ENCODE measurements at regions not wholly inside any gene's neighbourhood (a gene's known extent, or its start where the extent isn't known, plus 50 kb on each side); places are given as distances from the start of the nearest gene placed in this dataset.

DNA sequence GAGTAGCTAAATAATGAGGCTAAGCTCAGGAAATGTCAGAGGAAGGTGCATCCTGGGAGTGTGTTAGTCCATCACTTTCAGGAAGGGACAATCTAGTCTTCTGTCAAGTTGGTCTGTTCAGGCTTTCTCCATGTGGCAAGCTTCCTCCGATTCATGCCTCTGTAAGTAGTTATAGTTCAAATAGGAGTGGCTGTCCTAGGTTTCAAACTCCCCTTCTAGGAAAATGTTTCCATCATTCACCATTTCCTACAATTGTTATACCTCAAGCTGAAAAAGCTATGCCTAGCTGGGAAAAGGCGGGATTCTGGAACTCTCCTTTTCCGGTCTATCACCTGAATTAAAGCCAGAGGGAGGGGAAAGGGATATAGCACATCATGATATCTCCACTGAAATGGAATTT is 287.7 kb upstream of the ZSWIM2 start:
- no peak for DNase-seq (ENCODE audit: low spot score)

DNA sequence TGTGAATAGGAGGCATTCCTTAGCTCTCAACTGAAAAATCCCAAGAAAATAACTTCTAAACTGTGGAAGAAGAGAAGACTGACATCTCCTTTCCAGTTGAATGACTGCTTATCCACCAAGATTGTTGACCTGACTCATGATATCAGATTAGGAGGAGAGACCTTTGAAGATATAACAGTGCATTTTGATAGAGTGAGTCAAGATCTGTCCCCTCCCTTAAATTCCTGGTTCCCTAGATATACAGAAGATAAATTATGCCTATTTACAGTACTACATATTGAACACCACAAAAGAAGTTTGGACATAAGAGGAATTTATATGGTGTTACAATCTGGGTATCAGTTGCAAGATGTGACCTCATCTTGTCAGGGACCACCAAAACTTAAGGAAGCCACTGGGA is 285.3 kb upstream of the ZSWIM2 start:
- DNase-seq (ENCODE audit: low spot score) = no peak

DNA sequence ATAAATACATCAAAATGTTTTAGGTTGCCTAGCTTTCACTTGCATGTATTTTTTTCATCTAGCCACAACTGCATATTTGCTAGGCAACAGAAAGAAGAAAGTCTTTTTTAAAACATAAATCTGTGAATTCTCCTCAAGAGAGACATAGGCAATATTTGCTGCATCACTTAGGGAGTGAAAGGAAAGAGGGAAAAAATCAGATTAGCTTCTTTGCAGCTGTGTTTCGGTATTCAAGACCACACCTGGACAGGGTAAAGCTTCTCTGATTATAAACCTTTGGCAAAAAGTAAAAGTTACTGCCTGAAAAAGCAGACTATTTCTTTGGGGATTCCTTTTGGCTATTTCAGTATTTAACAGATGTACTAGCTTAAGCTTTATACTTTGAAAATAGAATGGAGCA is 280.9 kb upstream of the ZSWIM2 start:
- no peak for DNase-seq (ENCODE audit: low spot score)

DNA sequence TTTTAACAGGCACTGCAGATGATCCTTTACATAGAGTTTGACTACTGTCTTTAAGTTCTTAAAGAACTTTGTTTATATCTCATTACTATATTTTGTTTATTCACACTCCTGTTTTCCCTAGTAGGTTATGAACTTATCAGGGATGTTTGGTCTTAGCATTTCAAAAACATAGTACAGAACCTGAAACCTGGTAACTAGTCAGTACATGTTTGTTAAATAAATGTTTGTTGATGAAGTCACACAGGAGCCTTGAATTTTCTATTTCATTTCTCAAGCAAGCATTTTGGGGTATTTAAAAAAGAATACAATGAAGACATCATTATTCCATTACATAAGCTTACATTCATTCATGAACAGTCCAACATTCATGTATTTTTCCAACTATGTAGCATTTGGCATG is 280.3 kb upstream of the ZSWIM2 start:
- DNase-seq (ENCODE audit: low spot score) = no peak

DNA sequence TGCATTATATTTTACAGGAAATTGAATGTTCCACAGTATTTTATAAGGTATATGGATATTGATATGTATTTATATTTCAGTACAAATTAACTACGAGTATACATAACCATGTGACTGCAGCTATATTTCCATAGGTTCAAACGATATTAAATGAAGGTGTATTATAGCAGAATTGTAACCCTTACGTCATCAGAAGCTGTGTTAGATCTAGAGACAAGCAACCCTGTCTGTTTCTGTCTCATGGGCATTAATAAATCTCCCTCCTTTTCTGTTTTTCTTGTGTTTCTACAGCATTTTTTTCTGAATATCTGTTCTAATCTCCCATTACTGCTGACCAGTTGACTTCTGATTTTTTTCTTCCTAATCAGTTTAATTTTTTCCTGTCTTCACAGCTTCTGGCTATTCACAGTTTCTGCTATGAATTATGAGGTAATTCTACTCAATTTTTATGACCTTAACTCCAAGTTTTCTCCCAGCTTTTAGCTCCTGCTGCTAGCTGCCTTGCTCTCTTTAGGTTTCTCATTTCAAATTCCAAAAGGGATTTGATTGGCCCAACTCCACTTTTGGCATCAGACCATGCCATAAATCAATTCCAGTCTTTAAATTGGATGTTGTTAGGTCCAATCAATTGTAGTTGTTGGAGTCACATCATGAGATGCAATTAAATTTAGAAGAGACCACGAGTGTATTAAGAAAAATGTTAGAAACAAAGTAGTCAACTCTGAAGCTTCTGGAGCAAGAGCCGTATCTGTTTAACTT is 277.5 kb upstream of the ZSWIM2 start:
- DNase-seq (ENCODE audit: low spot score) = no peak

DNA sequence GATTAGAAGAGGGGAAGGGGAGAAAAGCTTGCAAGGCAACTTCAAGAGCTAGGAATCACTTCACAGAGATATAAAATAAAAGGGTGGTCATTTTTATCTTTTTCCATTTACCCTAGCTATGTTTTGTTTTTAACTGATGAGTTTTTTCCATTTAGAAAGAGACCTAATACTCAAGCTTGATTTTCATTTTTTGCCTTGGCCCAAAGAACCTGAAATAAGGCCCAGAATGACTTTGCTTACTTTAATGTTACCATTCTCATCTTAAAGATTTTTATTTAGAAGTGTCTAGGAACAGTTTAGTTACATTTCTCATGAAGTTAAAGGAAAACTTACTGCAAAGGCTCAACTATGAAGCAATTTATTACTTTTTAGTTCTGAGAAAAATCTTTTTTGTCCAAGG is 276.3 kb upstream of the ZSWIM2 start:
- DNase-seq (ENCODE audit: low spot score) = no peak

DNA sequence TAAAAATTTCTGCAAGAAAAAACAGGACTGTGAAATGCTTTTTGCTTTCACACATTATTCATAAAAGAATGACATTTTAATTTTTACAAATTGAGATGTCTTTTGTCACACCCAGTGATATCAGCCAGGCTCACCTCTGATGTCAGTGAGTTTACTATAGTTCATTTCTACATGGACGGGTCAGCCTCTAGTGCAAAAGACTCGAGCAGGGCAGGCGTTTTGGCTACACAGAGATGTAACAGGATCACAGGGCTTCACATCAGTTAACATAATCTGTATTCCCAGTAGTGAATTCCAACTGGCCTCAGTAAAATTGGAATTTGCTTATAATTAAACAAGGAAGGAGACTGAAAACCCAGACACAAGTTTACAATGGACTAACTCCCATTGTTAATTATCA is 275.6 kb upstream of the ZSWIM2 start:
- DNase-seq (ENCODE audit: low spot score) = no peak

DNA sequence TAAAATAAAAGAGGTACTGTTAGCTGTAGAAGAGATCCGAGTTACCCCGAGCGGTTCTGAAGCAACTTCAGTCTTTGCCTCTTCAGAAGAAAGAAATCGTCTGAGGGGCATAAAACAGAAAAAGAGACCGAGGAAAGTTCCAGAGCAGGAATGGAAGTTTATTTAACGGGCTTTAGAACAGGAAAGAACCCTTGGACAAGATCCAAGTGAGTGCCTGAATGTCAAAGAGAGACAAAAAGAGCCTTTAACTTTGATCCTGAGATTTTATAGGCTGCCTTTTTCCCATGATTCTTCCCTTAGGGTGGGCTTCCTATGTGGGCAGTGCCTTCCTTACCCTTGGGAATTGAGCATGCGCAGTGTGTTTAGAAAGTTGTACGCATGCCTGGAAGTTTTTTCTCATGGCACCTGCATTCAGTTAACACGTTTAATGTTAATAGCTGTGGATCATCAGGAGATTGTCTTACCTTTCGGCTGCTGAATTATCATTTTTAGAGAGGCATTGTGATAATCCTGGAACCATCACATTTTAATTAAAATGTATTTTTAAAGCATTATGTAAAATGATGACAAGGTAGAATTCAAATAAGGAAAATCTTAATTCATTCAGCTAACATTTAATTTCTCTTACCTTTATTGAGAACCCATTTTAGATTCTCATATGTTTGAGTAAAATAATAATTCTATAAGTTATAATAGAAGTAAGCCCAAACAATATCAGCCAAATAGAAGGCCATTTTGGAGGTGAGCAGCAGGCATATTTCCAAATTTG is 269.5 kb upstream of the ZSWIM2 start:
- no peak for DNase-seq (ENCODE audit: low spot score)

DNA sequence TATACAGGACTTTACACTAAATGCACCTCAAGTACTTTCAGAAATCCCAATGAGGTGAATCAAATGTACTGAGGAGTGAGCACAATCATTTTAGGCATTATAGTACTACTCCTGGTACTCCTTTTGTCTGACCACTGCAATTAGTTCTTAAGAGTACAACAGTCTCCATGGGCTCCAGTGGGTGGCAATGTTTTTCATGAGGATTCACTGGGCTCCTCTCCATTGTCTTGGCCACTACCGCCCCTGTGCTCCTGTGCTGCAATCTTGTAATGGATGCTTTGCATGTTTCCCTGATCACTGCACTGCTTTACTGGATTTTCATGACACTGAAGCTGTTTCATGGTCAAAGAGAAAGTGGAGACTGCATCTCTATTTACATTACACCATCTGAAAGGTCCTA is 268.5 kb upstream of the ZSWIM2 start:
- DNase-seq (ENCODE audit: low spot score) = peak; percentile 7

DNA sequence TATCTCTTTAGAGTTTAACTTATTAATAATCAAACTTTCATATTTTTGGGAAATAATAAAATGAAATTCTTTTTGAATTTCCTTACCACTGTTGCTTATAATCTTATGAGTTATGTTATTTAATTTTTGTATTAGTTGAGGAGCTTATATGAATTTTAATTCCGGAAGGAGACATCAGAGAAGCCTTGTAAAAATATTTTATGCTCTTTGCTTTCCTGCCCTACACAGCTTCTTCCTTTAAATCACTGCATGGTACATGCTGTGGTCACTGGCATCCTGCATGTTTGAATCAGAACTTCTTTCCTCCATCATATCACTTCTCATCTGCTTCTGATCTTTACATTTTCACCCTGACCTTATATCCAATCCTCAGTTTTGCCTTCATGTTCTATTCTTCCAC is 266.7 kb upstream of the ZSWIM2 start:
- DNase-seq (ENCODE audit: low spot score) = no peak

DNA sequence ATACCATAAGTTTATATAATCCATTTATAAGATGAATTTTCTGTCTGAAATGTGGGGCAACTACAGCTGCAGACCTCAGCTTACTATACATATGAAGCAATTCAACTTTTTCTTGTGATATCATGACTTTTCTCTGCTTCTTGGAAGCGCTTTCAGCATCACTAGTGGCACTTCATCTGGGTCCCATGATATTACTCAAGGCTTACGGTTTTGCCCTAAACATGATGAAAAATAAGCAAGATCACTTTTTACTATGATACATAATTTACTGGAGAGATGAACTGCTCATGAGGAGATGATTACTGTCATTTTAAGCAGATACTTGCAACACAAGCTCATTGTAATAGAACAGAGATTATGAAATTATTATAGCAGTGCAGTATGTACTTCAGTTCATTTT is 258.0 kb upstream of the ZSWIM2 start:
- no peak for DNase-seq (ENCODE audit: low spot score)

DNA sequence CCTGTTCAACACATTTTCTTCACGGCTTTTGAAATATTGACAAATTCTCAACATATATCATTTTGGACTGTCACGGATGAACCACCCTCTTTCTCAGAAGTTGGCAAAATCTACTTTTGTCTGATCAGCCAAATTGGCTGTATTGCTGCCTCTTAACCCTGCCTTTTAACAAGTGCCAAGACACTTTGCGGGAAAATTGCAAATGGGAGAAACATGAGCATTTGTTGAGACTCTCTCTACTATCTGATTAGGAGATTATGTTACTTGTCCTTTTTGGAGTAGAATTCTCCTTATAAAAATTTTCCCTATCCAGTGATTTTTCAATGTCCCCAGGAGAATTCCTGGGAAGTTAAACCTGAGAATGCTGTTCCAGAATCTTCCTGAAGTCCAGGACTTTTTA is 256.2 kb upstream of the ZSWIM2 start:
- DNase-seq (ENCODE audit: low spot score) = no peak

DNA sequence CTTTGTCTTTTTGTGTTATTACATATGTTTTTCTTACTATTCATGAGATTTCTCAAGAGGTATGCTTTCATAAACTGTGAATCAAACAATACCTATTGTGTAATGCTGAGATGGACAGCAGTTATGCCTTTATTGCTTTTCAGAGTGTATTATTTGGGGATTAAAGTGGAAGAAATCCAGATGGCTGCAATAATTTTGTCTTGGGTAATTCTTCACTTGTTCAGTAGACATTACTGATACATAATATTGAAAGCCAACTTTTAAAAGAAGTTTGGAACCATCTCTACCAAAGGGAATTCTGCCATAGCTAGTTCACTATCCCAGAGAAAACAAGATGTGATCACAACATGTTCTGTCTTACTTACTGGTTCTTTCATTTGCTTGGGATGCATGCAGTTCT is 253.4 kb upstream of the ZSWIM2 start:
- DNase-seq (ENCODE audit: low spot score) = no peak

DNA sequence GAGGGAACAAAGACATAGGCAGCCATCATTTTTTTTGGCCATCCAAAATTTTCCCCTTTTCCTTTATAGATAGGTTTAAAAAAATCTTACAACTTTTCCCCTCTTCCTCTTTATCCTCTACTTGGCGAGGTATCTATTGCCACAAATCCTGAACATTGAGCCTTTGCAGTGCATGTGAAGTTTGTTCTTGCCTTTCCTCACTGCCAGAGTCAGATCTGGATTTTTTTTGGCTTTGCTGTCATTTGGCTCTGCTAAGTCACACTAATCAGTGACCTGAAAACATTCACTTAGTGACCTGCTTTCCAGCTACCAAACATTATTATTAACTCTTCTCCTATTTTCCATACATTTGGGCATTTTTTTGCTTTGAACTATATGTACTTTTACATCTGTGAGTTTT is 249.2 kb upstream of the ZSWIM2 start:
- no peak for DNase-seq (ENCODE audit: low spot score)

DNA sequence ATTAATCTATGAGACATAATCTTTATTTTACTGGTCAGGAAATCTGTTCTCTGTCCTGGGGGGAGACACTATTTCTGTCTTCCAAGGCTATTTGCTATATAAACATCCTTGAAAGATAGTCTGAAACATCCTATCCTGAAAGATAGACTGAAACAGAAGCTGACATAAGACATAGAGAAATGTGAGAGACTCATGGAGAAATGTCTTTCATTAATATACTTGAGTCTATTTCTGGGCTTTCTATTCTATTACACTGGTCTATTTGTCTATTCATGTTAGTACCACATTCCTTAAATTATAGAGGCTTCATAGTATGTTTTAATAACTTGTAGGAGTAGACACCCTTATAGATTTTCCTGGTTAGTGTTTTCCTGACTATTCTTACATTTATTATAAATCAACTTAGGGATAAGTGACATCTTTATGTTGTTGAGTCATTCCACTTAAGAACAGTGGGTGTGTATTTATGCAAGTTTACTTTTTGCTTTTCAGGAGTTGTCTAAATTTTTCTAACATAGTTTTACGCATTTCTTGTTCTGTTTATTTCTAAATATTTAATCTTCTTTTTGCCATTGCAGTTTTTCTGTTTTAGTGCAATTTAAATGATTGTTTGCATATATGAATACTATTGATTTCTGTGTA is 244.9 kb upstream of the ZSWIM2 start:
- no peak for DNase-seq (ENCODE audit: low spot score)

DNA sequence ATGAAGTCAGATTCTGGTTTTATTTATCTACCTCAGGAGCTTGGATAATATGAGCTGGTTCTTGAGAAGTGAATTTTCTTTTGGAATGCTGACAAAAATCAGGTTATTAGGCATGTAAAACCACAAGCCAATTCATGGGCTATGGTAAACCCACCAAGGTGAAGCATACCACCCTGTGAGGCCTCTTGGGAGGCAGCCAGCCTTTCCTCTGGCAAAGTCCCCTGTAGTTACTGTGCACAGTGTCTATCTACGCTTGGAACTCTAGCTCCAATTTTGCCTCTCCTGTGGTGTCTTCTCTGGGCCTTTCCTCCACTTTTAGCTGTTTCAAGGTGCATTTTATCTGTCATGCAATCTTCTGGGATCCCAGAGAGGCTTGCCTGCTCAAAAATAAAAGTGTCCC is 242.7 kb upstream of the ZSWIM2 start:
- DNase-seq (ENCODE audit: low spot score) = no peak

DNA sequence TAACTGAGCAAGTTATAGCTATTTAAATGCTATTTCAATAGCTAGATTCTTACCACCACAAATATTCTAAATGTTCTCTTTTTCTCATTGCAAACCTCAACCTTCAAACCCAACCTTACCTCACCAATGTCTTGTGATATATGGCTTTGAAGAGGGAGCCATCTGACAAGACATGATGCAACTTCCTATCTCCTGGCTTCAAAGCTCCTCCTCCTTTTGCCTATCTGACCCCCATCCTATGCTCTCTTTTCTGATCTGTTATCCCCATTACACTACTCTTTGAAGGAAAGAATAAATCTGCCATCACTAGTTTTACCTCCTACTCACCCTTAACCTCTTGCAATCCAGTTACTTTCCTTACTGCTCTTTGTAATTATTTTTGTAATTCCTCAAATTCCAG is 235.6 kb upstream of the ZSWIM2 start:
- DNase-seq (ENCODE audit: low spot score) = no peak

DNA sequence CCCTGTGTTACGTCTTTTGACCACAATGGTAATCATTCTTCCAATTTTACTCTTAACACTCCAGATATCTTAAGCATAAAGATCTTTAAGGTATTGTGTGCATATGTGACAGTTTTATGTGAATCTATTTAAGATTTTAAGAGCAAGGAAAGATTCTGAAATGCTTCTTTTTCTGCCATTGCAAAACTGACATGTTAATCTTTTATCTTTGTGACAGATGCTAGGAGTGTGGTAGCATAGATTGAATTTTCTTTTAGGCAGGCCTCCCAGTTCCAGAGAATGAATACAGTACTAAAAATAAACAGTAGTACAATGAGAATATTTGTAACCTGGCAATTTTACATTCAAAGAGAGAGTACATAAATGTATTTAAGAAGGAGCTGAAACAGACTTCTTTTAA is 232.5 kb upstream of the ZSWIM2 start:
- no peak for DNase-seq (ENCODE audit: low spot score)

DNA sequence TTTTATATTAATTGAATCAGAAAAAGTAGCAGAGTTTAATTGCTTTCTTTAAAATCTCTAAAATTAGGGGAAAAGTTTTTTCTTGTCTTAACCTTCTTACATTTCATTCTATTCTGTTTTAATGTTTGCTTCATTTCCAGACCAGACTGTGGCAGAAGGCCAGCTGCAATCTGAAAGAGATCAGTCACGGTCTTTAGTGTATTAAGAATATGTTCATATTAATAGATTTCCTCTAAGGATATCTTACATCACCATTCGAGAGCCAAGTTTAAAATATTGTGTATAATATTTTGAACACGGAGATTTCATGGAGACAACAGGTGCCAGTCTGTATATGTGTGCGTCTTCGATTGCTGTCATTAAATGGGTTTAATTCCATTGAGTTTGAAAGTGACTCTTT is 230.9 kb upstream of the ZSWIM2 start:
- DNase-seq (ENCODE audit: low spot score) = no peak

DNA sequence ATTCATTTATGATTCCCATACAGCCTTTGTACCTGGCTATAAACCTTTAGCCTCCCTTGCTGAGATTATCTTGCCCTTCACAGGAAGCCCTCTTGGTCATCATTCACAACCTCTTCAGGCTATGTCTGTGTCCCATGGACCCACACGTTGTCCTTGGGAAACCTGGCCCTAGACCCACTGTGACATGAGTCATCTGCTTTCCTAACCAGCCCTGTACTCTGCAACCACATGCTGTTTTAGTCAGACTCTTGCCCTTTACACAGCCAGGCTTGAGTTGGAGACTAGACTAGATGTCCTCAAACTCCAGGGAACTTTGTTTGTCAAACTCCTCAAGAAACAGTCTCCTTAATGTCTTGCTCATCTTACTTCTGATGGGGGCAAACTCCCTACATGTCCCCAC is 229.3 kb upstream of the ZSWIM2 start:
- DNase-seq (ENCODE audit: low spot score) = no peak

DNA sequence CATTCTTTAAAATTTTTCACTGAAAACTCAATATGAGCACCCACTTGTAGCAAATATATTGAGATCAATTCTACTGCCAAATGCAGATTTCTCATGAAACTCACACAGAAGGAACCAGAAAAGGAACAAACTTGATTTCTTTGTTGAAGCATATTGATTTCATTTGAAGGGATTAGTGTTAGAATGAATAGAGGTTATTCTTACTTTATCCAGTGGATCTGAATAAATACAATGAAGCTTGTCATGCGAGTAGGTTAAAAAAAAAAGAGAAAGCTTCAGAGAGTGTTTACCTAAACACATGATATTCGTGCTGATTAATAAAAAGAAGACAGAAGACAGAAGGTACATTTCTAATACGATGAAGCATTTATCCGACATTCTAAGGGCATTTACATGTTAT is 226.7 kb upstream of the ZSWIM2 start:
- DNase-seq (ENCODE audit: low spot score) = no peak

DNA sequence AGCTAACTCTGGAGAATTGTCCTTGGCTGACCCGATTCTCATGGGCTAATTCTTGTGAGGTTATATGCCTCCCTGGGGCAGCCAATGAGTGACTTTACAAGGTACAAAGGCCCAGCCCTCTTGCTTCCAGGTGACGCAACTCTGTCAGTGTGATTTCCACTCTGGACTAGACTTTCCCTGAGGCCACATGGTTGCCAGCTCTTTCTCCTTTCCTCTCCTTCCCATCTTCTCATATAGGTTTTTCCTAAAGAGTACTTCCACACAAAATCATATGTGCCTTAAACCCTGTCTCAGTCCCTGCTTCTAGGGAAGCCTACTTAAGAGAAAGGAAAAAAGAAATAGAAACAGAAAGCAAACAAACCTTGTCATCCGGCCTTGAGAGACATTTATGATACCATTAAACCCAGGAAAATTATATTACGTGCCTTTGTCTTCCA is 226.2 kb upstream of the ZSWIM2 start:
- DNase-seq (ENCODE audit: low spot score) = no peak

DNA sequence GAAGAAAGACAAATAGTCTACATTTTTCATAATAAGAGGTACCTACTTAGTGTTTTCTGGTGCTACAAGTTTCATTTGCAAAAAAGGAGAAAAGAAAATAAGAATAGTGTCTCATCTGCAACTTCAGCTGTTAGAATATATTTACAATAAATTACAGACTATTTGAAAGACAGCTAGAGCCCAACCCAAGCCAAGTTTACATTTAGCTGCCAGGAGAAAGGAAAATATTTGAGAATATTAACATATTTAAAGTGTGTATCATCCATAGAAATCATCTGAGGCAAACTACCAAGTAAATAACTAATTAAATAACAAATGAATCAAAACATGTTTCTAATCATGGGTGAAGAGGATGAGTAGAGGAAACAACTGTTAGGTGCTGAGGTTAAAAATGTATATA is 209.2 kb upstream of the ZSWIM2 start:
- DNase-seq (ENCODE audit: low spot score) = no peak

Data from cerebellar cortex (tissue), 1 donor.